GM18861 (cell line): ENCODE measurements at regions not wholly inside any gene's neighbourhood (a gene's known extent, or its start where the extent isn't known, plus 50 kb on each side); places are given as distances from the start of the nearest gene placed in this dataset.

Experiments
- ATAC-seq: cut with Tn5 transposase; IDR thresholded peaks from one replicate; pipeline ENCODE4 v1.9.1; 2021; ENCODE audit not compliant: unreplicated experiment

DNA sequence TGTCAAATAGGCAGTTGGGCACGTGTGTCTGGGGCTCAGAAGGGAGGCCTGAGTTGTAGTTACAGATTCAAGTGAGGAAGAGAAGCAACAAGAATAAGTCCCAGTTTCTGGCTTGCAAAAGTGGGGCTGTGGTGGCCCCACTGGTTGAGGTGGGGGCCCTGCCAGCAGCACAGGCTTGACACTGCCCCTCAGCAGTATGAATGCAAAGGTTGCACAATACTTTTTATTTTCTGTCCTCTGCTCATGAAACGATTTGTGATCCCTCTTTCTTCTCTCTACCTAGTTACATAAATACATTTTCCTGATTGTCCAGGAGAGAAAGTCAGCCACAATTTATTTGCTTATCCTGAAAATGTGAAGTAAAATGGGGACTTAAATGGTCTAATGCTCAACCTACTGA lies 577.8 kb downstream of the AACS start:
- no peak for ATAC-seq

DNA sequence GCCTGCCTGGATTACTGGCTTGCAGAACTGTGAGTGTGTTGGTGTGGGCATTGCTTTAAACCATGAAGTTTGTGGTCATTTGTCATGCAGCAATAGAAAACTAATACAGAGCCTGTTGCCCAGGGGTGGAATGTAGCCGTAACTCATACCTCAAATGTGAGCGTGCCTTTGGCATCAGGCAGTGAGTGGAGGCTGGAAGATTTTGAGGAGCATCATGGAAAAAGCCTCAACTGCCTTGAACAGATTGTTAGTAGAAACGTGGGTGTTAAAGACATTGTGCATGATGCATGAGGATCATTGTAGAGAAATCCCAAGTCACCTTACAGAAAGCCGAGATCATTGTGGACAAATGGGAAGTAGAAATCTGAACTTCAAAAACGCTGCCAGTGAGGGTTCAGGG lies 580.5 kb downstream of the AACS start:
- no peak for ATAC-seq

DNA sequence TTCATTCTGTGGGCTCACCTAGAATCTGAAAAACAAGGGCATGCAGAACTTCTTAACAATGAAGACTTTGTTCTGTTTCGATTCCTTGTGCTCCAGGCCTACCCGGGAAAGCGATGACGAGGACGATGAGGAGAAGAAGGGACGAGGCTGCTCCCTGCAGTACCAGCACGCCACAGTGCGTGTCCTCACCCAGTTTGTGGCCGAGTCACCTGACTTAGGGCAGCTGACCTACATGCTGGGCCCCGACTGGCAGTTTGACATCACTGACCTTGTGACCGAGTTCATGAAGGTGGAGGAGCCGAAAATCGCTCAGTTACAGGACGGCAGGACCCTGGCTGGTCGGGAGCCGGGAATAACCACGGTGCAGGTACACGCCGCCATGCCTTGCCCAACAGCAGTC lies 585.4 kb downstream of the AACS start:
- ATAC-seq, result no peak

DNA sequence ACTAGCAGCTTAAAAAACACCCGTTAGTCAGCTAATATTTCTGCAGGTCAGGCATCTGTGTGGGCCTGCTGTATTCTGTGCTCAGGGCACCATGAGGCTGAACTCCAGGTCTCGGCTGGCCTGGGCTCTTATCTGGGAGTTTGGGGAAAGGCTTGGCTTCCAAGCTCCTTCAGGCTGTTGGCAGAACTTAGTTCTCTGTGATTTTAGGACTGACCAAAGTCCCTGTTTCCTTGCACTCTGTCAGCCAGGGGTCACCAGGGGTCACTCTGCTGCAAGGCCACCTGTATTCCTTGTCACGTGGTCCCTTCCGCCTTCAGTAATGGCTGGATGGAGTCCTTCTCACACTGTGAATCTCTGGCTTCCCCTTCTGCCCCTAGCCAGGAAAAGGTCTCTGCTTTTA lies 586.4 kb downstream of the AACS start:
- no peak for ATAC-seq

DNA sequence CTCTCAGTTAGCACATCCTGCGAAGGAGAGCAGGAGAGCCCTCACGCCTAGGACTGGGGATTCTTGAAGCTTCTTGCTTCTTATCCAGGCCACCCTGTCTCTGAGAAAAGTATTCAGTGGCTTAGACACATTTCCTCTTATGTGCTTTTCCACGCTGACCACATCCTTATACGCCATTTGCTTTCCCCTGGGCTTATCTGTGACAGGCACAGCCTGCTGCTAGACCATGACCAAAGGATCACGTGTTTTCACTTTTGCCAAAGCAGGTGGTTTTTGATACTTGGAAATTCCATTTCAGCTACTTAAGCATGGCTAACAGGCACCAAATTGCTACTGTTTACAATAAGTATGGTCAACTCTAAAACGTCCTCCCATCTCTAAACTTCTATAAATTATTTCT lies 587.4 kb downstream of the AACS start:
- no peak for ATAC-seq

DNA sequence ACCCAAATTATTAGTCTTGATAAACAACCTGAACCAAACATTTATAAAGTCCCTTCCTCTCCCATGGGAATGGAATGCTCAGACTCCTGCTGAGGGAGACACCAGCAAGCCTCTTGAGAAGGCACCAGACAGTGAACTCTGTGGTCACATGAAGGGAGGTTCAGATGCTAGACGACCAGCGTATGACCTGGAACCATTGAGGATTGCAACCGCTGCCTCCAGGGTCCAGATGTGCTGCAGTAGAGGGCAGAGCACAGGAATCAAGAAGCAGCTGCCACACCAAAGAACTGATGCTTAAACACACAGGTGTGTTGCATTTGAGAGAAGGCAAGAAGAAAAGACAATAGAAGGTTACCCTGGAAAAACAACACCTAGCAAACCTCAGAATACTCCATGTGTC lies 592.4 kb downstream of the AACS start:
- no peak for ATAC-seq

DNA sequence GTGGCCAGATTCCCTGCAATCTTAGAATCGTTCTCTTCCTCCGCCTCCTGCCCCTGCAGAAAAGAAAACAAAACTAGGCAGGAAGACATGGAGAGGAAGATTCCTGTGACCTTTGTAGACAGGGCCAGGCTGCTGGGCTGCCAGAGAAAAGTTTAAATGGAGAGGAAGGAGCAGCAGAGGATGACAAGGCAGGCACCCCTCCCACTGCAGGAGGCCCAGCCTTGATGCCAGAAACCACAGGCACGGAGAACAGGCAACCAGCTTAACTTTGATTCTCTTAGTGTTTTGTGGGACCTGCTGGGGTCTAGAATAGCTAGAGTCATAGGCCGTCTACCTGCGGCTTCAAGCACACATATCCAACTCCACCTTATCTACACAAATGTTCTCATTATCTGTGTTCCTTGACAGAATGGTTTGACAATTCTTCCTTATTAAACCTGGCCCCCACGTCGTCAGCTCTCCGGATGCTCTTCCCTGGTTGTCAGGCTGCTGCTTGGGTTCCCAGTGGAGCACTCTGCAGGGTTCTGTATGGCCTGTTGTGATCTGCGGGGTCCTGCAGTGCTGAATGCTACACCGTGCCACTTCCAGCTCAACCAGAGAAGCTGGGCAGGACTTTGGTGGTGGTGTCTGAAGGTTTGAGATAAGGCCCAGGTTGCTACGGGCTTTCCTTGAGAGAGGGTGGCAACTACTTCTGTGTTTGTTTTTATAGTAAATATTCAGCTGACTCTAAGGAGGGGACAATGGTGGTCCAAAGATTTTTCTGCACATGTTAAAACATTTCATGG lies 609.5 kb downstream of the AACS start:
- no peak for ATAC-seq

DNA sequence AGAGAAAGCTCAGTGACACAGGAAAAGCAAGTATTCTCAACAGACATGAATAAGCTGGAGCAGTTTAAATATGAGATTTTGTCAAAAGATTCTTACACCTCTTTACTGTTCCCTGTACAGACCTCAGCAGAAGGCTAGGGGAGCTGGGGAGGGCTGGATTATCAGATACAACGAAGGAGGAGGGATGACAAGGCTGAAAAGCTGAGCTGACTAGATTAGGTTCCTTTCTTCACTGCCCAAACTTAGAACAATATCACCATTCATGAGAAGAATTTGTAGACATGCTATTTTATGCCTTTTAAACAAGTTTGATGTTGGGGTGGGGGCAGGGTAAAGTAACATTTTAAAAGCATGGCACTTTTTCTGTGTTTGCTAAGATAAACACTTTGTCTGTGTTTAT lies 611.1 kb downstream of the AACS start:
- no peak for ATAC-seq

DNA sequence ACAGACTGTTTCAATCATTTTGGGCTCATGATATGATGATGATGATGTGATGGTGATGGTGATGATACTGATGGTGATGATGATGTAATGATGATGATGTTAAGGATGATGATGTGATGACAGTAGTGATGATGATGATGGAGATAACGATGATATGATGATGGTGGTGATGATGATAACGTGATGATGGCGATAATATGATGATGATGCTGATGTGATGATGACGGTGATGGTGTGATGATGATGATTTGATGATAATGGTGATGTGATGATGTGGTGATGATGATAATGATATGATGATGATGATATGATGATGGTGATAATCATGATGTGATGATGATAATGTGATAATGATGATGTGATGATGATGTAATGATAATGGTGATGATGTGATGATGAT lies 612.6 kb downstream of the AACS start:
- no peak for ATAC-seq

DNA sequence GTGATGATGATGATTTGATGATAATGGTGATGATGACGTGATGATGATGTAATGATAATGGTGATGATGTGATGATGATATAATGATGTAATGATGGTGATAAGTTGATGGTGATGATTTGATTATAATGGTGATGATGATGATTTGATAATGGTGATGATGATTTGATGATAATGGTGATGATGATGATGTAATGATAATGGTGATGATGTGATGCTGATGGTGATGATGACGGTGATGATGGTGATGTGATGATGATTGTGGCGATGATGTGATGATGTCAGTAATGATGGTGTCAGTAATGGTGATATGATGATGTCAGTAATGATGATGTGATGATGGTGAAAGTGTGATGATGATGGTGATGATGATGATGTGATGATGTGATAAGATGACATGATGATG lies 613.4 kb downstream of the AACS start:
- no peak for ATAC-seq

DNA sequence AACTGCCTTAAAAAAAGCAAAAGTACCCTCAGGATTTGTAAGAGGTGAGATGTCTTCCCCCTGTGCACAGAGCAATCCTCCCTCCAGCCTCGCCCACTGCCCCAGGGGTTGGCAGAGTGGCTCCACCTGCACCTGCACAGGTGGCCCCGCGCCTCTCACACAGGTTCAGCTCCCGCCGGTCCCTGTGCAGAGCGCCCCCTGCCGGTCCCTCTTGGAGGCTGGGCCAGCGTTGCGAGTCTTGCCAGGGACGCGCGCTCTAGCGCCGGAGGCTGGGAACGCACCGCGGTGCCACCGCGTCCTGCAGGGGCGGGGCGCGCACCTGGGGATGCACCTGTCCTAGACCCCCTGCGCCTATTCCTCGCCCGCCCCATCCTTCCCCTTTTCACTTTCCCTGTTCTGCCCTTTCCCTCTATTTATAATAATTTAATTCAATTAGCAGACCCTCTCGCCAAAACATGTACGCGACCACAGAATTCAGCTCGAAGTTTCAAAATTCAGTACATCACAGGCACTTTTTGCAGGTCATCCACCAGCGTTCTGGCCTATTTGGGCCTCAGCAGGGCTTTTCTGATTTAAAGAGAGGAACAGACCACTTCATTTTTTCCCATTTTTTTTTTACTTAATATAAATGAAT lies 618.6 kb downstream of the AACS start:
- peak; percentile 89 for ATAC-seq

DNA sequence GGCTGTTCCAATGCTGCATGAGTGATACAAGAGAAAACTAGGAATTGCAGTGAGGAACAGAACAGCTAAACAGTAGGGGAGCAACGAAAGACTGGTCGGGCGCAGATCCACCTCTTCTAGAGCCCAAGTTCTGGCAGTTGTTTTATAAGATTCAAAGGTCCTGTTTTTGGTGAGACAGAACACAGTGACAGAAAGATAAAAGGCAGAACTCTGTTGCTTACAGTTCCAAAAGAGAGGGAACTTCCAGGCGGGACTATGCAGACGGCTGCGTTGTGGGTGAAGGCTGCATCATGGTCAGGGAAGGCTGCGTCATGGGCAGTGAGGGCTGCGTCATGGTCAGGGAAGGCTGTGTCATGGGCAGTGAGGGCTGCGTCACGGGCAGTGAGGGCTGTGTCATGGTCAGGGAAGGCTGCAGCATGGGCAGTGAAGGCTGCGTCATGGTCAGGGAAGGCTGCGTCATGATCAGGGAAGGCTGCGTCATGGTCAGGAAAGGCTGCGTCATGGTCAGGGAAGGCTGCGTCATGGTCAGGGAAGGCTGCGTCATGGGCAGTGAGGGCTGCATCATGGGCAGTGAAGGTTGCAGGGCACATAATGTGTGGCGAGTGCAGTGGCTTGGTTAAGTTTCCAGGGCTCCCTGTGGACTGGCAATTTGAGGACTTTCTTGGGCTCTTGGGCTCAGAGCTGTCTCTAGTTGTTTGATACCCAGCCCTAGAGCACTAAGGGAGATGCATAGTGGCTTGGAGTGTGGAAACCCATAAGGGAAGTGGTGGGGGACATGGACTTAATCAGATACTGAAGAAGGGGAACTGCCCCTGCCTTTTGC lies 619.9 kb downstream of the AACS start:
- no peak for ATAC-seq

DNA sequence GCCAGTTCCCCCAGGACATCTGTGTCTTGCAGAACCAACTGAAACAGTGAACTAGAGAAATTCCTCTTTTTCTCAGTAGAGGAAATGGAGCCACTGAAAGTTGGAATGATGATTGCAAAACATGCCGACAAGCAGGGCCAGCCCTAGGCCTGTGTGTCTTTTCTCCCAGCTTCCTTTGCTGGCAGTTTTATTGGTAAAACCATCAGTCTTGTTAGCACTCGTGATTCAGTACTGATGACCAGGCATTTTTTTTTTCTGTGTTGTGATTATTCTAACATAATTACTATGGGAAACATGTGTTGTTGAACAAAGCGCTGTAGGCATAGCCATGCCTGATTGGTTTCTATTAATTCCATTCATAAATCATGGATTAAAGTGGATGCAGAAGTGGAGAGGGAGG lies 620.7 kb downstream of the AACS start:
- ATAC-seq, result no peak

DNA sequence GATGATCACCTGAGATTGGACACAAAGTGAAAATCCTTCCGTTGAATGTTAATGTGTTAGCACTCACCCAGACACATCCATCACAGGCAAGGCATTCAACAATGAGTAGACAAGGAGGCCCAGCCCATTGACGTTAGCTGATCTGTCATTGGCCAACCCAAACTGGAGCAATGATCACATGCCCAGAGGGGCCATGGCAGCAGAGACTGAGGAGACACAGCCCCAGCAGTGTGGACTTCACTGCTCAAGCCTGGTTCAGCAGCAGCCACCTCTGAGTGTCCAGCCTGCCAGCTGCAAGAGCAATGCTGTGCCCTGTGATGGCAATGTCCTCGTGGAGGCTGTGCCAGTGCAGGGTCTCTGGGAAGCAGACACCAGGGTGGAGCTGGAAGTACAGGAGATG lies 622.2 kb downstream of the AACS start:
- ATAC-seq, result no peak

DNA sequence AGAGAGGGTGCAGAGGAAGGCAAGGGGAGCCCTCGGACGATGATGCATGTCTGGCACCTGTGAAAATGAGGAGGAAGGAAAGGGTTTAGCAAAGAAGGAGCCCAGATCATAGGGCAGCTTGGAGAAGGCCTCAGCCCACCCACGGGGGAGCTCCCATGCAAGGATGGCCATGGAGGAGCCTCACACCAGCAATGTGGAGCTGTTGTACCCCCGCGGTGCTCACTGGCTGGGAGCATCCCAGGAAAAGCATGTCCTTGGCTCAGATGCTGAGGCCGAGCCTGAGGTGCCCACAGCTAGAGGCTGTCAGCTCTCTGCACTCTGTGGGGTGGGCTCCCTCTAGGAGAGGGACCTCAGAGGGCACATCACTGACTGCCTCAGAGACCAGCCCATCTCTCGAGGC lies 622.6 kb downstream of the AACS start:
- ATAC-seq, result no peak

DNA sequence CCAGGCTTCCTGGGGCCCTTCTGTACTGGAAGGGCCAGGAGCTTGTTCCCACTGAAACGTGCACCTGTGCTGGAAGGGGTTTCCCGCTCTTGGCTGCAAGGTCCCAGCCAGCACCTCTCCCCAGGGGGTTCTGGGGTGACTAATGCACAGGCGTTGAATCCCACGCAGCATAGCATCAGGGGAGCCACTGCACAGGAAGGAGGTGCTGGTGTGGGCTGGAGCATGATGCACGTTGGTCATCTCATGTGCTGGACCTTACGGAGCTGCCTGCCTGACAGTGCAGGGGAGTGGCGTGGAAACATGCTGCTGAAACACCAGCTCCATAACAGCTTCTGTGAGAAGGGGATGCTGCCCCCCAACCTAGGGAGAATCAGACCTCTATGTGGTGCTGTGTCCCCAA lies 623.0 kb downstream of the AACS start:
- ATAC-seq, result no peak

DNA sequence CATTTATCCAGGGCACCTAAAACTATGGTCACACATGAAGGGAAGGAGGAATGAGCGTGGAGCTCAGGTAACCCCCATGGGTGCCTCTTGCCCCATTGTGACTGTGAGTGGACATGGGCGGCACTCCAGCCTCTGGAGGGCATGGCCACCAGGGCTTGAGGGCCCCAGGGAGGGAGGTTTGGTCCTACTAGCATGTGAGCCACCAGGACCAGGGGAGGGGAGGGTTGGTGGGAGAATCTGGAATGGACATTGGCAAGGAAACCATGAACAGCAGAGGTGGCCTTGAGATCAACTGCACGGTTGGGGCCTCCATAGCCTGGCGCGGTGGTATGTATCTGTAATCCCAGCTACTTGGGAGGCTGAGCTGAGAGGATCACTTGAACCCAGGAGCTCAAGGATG lies 623.6 kb downstream of the AACS start:
- no peak for ATAC-seq

DNA sequence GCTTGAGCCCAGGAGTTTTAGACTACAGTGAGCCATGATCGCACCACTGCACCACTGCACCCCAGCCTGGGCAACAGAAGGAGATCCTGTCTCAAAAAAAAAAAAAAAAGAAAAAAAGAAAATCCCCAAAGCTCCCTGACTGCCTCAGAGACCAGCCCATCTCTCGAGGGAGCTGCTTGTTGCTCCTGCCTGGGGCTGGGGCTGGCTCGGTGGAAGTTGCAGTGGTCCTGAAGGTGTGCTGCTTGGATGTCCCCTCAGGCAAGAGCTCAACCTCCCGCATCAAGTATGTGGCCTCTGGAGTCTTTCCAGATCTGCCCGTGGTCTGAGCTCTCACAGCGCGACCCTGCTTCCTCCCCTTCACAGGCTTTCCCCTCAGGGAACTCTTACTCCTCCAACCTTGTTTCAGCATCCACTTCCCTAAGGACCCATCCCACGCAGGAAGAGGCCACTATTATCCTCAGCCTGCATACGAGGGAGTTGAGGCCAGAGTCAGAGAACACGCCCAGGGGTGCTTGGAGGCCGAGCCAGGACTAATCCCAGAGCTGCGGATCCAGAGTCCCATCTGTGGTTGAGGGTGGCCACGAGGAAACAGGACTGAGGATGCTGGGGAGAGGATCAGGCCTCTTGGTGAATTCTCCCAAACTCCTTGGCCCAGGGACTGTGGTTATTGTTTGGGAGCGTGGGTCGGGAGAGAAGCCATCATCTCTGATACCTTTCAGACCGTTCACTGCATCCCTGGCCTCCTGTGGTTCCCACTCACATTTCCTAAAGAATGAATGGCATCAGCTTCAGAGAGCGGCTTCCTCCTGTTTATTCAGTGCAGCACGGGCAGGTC lies 624.6 kb downstream of the AACS start:
- no peak for ATAC-seq

DNA sequence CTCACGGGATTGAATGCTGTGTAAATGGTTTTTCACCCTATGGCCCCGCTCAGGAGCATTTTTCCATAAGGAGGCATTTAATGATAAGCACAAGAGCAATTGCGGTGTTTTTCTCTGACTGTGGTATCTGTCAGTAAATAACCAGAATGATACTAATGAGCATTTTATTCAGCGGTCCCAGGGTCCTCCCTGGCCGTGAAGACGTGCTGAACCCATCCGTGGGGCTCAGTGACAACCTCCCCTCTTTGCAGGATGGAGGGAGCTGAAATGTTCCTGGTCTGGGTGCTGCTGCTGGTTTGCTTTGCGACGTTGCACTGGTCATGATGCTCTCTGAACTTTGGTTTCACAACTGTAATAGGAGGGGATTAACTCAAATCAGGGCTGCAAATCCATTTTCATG lies 625.6 kb downstream of the AACS start:
- ATAC-seq, result no peak

DNA sequence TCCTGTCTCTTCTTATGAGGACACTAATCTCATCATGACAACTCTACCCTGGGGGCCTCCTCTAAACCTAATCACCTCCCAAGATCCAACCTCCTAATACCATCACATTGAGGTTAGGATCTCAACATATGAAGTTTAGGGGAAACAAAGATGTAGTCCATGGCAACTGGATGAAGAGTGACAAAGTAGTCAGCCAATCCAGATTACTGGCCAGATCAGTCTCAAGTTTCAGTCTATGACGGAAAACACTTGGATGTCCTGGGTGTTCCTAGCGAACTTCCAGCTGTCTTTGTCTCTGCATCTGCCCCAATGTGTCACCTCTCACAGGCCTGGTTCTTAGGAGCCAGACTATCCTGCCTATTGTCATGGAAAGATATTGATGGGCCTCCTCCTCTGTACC lies 630.8 kb downstream of the AACS start:
- ATAC-seq, result no peak

DNA sequence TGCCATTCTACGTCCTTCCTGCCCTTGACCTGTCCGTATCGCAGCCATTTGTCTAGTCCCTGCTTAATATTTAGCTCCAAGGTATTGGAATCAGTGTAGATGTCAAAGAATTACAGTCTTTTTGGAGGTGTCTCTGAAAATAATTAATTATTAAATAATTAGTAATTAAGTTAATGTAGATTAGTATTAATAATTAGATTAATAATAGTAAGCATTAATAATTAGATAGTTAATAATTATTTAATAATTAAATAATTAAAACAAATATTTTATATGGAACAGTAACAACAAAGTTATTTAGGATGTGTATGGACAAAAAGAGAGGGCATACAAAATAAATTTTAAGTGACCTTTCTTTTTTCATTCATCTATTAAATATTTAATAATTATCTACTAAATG lies 639.6 kb downstream of the AACS start:
- ATAC-seq, result no peak
